Activated naive CD4-positive, alpha-beta T cell treated with Interleukin-2 at 50 U/mL for 16 hours (primary cell): ENCODE measurements at regions not wholly inside any gene's neighbourhood (a gene's known extent, or its start where the extent isn't known, plus 50 kb on each side); places are given as distances from the start of the nearest gene placed in this dataset.
"Not testable (repeated sequence)": the region's sequence is repeated elsewhere in the genome, so short reads cannot be mapped to it uniquely, and the experiment has no call there.

Experiments
- DNase-seq: peaks from one replicate; pipeline ENCODE4 v3.0.0-alpha.2; 2020

DNA sequence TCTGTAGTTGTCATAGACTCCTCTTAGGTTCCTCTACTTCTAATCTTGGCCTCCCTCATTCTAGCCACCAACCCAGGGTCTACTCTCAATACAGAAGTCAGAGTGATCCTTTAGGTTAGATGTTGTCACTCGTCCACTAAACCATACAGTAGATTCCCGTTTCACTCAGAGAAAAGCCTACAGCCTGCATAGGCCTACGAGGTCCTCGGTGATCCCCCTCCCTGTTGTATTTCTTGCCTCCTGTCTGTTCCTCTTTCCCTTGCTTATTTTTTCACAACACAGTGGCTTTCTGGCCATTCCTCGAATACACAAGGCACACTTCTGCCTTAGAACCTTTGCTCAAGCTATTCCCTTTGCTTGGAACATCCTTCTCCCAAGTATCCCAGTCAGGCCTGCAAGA is 183.0 kb upstream of the PRSS1 start:
- no peak for DNase-seq

DNA sequence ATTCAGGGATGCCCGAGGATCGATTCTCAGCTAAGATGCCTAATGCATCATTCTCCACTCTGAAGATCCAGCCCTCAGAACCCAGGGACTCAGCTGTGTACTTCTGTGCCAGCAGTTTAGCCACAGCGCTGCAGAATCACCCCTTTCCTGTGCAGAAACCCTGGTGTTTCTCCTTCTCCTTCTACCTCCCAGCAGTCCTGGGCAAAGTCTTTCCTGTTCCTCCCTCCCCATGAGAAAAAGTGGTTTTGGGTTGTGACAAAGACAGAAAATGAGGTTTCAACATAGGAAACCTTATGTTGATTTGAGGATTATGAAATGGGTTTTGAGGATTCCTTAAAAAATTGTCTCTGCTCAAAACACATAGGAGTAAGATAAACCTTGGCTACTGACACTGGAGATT is 185.1 kb upstream of the PRSS1 start:
- not testable (repeated sequence) for DNase-seq

DNA sequence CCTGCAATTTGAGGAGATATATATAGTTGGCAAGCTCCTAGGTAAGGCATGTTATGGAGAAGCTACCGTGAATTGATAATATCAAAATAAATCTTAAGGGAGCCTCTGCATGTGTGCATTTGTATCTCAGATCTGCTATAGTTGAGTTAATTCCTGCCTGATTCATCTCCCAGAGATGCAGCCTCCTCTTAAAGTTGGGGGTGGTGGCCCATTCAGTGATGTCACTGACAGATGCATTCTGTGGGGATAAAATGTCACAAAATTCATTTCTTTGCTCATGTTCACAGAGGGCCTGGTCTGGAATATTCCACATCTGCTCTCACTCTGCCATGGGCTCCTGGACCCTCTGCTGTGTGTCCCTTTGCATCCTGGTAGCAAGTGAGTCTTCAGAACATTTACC is 185.8 kb upstream of the PRSS1 start:
- no peak for DNase-seq

DNA sequence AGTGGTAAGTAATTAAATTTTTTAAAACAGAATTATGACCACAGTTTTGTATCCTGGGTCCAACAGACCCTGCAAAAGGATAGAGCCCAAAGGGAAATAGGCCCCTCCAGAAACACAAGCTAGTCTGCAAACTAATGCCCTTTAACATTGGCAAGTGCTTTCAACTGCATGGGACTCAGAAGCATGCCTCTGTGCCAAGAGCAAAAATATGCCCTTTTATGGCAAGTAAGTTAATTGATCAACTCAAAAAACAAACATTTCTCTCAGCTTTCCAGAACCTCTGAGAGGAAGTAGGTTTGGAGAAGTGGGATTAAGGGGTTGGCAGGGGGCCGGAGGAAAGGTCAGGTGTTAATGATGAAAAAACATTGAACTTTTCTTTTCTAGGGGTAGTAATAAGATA is 186.6 kb upstream of the PRSS1 start:
- no peak for DNase-seq

DNA sequence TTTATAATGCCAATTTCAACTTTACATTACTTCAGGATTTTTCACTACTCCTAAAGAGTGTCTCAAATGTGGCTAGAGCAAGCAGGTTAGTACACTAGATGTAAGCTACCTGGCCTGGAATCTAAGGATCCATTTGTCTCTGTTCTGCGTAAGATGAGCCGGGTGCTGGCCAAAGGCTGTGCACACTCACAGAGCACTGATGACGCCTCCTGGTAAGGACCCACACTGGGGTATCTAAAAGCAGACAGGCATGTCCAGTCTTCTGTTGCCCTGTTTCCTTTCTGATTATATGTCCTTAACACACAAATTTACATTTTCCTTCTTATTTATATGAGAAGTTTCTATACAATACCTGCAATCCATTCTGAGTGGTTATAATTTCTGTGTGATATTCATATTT is 187.9 kb upstream of the PRSS1 start:
- not testable (repeated sequence) for DNase-seq

DNA sequence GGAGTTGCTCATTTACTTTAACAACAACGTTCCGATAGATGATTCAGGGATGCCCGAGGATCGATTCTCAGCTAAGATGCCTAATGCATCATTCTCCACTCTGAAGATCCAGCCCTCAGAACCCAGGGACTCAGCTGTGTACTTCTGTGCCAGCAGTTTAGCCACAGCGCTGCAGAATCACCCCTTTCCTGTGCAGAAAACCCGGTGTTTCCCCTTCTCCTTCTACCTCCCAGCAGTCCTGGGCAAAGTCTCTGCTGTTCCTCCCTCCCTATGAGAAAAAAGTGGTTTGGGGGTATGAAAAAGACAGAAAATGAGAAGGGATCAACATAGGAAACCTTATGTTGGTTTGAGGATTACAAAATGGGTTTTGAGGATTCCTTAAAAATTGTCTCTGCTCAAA is 188.5 kb upstream of the PRSS1 start:
- not testable (repeated sequence) for DNase-seq

DNA sequence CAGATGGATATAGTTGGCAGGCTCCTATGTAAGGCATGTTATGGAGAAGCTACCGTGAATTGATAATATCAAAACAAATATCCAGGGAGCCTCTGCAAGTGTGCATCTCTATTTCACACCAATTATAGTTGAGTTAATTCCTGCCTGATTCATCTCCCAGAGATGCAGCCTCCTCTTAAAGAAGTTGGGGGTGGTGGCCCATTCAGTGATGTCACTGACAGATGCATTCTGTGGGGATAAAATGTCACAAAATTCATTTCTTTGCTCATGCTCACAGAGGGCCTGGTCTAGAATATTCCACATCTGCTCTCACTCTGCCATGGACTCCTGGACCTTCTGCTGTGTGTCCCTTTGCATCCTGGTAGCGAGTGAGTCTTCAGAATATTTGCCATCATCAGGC is 189.1 kb upstream of the PRSS1 start:
- no peak for DNase-seq

DNA sequence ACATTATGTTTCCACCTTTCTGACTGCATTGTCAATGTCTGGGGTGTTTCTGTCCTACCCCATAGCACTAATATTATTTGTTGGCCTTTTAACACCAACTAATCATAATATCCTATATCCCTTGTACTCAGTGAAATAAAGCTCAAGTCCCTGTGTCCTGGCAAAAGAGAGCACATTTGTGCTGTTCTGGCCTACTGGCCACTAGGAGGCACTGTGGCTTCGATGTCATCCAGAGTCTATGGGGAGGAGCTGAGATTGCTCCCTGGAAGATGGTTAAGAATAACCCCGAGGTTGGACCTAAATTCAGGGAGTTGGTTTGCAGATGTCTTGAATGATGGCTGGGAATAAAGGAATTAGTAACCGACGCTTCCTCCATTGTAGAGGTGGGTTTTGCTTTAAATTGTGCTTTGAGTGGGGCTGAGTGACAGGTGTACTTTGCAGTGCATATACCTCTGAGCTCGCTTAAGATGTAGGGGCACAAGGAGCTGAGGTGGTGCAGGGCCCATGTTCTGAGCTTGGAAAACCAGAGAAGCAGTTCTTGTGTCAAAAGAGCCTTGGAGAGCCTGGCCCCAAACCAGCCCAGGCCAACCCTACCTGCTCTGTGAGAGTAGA is 191.2 kb upstream of the PRSS1 start:
- DNase-seq = peak; percentile 55

DNA sequence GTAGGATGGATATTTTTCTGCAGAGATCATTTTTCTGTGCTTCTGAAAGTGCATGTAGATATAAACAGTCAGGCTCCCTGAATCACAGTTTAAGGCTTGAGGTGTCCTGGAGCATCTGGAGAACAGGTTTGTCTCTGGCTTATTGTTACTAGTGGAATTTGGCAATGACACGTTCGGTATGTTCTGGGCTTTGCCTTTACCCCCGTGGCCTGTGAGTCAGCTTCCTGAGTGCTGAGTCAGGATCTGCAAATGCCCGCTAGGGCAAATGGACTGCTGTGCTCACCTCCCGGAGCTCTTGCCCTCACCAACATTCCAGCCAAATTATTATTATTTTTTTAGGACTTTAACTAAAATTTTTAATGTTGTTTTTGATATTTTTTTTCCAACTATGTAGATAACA is 192.5 kb upstream of the PRSS1 start:
- DNase-seq = peak; percentile 31

DNA sequence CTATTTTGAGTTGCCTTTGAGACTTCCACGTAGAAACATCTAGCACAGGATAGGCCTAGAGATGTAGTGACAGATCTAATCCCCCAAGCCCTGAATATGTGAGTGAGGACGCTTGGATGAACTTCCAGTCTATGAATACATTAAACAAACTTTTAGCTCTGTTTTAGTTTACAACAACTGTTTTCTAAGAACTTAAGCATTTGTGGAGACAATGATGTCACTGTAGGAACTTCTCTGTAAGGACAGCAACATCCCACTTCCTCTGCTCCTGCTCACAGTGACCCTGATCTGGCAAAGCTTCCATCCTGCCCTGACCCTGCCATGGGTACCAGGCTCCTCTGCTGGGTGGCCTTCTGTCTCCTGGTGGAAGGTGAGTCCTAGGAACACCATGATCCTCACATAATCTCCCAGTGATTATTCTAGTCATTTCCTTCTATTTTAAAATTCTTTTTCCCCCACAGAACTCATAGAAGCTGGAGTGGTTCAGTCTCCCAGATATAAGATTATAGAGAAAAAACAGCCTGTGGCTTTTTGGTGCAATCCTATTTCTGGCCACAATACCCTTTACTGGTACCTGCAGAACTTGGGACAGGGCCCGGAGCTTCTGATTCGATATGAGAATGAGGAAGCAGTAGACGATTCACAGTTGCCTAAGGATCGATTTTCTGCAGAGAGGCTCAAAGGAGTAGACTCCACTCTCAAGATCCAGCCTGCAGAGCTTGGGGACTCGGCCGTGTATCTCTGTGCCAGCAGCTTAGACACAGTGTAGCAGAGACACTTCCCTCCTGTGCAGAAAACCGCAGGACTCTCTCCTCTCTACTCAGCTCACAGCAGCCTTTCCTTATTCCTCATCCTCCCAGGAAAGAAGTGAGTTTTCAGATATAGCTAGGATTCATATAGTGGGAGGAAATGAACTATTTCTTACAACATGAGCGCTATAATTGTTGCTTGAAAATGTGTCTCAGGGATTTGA is 194.4 kb upstream of the PRSS1 start:
- DNase-seq = no peak

DNA sequence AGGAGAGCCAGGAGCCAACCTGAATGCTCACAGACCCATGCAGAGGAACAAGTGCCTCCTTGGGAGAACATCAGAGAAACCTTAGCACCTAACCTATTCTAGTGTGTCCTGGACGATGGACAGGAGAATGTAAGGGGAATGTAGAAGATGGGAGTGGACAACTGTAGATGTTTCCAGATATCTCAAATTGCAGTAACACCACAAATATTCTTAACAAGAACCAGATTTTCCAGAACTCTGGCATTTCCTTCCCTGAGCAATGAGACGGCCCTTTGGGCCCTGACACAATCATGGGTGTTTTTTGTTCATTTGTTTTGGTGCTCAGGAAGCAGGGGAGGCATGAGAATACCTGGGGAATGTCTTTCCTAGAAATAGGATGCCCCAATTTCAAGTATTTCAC is 196.1 kb upstream of the PRSS1 start:
- no peak for DNase-seq

DNA sequence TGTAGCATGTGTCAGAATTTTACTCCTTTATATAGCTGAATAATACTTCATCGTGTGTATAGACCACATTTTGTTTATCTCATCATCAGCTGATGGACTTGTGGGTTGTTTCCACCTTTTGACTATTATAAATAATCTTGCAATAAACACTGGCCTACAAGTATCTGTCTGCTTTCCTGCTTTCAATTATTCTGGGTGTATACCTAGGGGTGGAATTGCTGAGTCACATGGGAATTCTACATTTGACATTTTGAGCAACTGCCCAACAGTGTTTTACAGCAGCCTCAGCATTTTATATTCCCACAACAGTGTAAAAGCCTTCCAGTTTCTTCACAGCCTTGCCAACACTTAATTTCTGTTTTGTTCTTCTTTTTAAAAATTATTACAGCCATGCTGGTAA is 200.3 kb upstream of the PRSS1 start:
- DNase-seq = no peak

DNA sequence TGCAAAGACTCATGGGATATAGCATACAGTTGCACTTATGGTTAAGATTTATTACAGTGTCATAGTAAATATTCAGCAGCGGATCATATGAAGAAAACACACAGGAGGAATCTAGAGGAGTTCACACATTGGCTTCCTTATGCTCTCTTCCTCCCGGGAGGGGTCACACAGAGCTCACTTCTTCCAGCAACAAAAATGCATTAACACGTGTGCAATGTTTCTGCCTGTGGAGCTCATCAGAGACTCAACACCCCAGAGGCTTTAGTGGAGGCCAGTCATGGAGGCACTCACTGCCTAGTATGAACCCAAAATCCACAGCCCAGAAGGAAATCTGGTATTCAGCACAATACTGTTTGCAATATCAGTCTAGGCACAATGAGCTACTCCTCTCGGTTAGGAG is 202.8 kb upstream of the PRSS1 start:
- DNase-seq = no peak

DNA sequence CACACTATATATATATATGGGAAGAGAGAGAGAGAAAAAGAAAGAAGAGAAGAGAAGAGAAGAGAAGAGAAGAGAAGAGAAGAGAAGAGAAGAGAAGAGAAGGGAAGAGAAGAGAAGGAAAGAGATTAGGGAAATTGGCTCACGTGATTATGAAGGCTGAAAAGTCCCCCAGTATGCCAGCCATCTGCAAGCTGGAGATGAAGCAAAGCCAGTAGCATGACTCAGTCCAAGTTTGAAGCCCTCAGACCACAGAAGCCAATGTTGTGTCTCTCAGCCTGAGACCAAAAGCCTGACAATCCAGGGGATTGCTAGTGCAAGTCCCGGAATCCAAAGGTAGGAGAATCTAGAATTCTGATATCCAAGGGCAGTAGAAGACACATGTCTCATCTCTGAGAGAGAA is 206.3 kb upstream of the PRSS1 start:
- DNase-seq = no peak

DNA sequence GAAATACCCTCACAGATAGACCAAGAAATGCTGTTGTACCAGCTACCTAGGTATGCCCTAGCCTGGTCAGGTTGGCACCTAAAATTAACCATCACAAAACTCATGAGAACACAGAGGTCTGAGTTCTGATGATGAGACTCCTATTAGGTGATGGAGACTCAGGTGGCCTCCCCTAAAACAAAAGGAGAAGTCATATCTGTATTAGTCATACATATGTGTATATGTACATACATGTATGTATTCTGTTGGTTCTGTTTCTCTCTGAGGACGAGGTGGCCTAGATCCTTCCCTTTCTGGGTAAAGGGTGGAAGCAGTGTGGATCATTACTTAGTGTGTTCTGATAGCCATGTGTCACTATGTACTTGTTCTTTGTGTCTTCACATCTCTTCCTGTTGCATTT is 207.2 kb upstream of the PRSS1 start:
- no peak for DNase-seq

DNA sequence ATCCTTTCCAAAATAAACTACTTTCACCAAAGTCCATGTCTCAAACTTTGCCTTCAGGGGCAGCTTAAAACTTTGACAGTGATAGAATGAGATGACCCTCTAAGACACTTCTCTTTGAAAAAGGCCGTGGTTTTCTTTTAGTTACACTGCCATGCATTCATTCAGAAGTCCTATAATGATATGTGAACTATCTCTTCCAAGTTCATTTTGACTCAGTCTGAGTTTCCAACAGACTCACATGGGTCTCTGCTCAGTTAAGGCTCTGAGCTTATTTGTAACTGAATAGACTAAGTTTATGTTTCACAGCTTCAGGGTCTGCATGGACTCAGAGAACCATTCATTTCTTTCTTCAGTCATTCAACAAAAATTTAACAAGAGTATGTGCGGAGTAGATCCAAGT is 208.9 kb upstream of the PRSS1 start:
- no peak for DNase-seq

DNA sequence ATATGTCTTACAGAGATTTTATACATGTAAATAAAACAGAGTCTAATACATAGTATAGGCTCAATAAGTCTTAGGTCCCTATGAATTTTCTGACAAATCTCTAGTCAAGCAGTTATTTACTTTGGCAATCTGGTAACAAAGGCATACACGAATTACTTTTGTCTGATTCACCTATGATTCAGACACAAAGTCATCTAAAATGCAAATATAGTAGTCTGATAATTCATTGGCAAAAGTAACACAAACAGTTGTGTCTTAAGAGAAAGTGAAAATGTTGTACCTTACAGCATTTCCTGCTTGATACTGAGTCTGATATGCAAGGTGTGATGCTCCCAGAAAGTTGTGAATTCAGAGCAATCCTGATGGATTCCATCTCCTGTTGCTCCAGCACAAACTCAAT is 209.4 kb upstream of the PRSS1 start:
- DNase-seq = no peak

DNA sequence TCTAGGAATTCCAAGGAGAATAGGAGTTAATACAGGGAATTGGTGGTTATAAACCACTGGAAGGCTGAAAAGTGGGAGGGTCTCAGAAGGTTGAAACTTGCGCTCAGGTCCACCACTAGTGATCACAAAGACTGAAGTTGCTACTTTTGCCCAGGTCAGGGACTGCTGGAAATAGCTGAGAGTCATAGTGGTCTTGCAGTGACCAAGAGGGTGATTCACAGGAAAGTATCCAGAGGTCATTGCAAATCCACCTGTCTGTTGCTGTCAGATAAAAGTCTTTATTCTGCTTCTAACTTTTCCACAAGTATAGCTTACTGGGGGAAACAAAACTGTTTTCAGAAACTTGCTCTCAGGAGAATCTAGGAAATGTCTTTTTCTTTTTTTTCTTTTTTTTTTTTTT is 211.5 kb upstream of the PRSS1 start:
- DNase-seq = no peak

DNA sequence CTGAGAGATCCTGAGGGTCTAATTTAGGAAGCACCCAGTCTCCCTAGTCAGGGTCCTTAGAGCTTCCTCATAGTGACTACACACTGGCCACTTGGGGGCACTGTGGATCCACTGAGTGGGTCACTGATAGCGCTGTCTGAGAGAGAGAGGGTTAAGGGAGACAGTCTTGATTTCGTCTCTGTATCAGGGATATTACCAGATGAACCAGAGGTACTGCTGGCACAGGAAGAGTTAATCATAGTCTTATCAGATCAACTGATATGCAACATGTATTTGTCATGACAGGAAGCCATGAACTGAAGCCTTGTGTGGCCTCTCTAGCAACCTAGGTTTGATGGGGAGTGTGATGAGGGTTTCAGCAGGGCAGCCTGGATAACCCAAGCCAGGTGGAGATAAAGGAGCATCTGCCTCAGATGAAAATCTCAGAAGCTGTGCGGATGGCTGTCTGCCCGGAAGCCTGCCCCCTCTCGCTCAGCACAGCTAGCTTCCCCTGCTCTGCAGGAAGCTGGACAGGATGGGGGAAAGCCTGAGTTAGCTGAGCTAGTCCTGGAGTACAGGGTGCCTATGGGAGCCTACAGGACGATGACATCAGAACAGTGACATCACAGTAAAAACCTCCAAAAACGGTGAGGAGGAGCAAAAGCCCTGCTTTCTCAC is 214.0 kb upstream of the PRSS1 start:
- DNase-seq = peak; percentile 73

DNA sequence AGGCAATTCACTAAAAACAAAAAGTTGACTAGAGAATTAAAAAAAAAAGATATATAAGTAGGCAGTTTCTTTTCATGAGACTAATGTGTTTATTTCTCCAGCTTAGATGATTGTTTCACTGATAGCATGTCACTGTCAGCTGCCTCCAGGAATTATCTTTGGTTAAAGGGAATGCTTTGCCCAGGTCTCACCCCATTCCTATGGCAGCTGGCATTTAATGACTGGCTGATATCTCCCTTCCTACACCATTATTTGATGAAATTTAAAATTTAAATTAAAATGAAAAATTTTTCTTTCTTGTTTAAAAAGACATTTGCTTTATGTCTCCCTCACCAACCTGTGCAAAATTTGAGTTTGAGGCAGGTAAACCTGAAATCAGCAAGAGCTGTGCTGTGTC is 214.5 kb upstream of the PRSS1 start:
- no peak for DNase-seq

DNA sequence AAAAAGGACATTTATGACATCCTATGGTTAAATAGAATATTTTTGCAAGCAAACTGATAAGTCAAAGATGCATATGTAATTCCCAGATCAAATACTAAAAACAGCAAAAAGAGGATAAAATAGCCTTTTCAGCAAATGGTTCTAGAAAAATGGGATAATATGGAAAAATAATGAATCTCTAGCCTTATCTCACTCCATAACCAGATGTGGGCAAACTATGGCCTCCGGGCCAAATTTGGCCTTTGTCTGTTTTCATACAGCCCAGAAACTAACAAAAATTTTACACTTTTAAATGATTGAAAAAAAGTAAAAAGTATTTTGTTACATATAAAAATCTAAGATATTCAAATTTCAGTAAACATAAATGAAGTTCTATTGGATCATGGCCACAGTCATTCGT is 215.4 kb upstream of the PRSS1 start:
- no peak for DNase-seq

DNA sequence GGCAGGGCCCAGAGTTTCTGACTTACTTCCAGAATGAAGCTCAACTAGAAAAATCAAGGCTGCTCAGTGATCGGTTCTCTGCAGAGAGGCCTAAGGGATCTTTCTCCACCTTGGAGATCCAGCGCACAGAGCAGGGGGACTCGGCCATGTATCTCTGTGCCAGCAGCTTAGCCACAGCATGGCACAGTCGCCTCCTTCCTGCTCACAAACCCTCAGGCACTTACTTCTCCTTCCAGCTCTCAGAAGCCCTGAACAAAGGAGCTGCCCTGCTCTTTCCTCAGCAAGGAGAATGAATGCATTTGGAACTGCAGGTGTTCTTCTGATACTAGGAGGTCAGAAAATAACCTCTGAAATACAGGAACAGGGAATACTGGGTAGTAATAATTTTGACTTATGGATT is 219.7 kb upstream of the PRSS1 start:
- no peak for DNase-seq

DNA sequence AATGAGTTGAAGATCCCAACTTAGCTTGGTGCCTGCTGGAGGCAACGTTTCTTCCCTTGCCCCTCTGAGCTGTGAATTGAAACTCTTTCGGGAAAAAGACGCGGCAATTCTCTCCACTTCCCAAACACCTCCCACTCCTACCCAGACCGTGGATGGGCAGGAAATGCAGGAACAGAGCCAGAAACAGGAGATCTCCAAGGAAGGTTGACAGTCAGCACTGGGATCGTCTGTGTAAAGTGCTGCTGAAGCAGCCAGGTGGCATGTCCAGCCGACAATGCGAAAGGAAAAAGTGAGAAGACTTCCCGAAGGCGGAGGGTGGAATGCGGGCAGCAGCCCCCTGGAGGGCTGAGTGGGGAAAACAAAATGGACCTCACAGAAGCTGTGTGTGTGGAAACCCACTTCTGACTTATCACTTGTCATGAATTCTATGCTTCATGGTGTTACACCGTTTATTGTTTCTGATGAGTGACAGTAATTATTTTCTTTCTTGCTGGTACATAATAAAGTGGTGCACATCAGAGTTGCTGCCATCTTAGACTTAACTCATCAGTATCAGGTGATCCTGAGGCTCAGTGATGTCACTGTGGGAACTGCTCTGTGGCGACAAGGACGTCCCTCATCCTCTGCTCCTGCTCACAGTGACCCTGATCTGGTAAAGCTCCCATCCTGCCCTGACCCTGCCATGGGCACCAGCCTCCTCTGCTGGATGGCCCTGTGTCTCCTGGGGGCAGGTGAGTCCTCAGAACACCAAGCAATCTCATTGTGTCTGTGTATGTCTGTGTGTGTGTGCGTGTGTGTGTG is 220.5 kb upstream of the PRSS1 start:
- DNase-seq = no peak
